Left lung (tissue), 4 donors: ENCODE measurements at regions not wholly inside any gene's neighbourhood (a gene's known extent, or its start where the extent isn't known, plus 50 kb on each side); places are given as distances from the start of the nearest gene placed in this dataset.
"Not testable (repeated sequence)": the region's sequence is repeated elsewhere in the genome, so short reads cannot be mapped to it uniquely, and the experiment has no call there.

Experiments used
- ATAC-seq: fragments of 200-7000 bp; cut with Tn5 transposase; one replicate; pipeline ENCODE4 v1.9.1; 2020; ENCODE audit warnings: moderate library complexity
- DNase-seq, 4 donors: peaks; one replicate each; pipeline ENCODE4 v3.0.0-alpha.2; 2013 to 2020
- H3K27ac ChIP-seq, 2 donors: fragments of 200-600 bp; sonication (generic) in 1 of 2; one replicate each; pipeline versions ENCODE4 v1.5.0 to v1.8.0; 2020 to 2021
- H3K27me3 ChIP-seq, 2 donors: fragments of 200-600 bp; sonication (generic) in 1 of 2; one replicate each; pipeline versions ENCODE4 v1.5.0 to v1.8.0; 2020 to 2021
- H3K36me3 ChIP-seq, 2 donors: fragments of 200-600 bp; sonication (generic) in 1 of 2; one replicate each; pipeline versions ENCODE4 v1.5.0 to v1.8.0; 2020 to 2021
- H3K4me1 ChIP-seq, 2 donors: fragments of 200-600 bp; one replicate each; pipeline ENCODE4 v1.8.0; 2021
- H3K4me3 ChIP-seq, 2 donors: fragments of 200-600 bp; sonication (generic) in 1 of 2; one replicate each; pipeline versions ENCODE4 v1.5.0 to v1.8.0; 2020 to 2021; ENCODE audit warnings: mild to moderate bottlenecking in 1 of 2
- H3K9me3 ChIP-seq, 2 donors: fragments of 200-600 bp; sonication (generic) in 1 of 2; one replicate each; pipeline versions ENCODE4 v1.5.0 to v1.8.0; 2020 to 2021
- intact Hi-C, 2 donors: fragments of 100-400 bp; cut with DNase I; formaldehyde crosslinking; loops; one replicate each; pipeline versions ENCODE4 v1.11.2 to v1.14.2; 2022
- TF ChIP-seq, protein P1 (sequence below), 2 donors: fragments of 200-600 bp; sonication (generic) in 1 of 2; IDR thresholded peaks; one replicate each; pipeline versions ENCODE4 v1.5.0 to v1.8.0; 2021; ENCODE audit warnings: antibody characterized with exemption in 2 of 2
- donor health status: DM: no; HTN: yes; CAD: no.
- donor health status: DM: no; HTN: no; CAD: no.

DNA sequence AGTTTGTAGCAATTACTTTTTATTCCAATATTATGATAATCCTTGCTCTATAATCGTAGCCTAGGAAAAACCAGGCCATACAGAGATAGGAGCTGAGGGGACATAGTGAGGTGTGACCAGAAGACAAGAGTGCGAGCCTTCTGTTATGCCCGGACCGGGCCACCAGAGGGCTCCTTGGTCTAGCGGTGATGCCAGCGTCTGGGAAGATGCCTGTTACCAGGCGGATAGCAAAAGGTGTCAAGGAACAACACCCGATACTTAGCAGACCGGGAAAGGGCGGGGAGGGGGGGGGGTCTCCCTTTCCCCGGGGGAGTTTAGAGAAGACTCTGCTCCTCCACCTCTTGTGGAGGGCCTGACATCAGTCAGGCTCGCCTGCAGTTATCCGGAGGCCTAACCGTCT is 67.1 kb upstream of the MUC20 start:
- H3K9me3 ChIP-seq, H3K27me3 ChIP-seq, H3K27ac ChIP-seq, H3K4me3 ChIP-seq, H3K36me3 ChIP-seq, intact Hi-C loops: not testable (repeated sequence)
- DNase-seq (peak in 2 of 4 donors; percentile 8 to 12), ATAC-seq (peak; percentile 20)
- TF ChIP-seq, protein P1, sequence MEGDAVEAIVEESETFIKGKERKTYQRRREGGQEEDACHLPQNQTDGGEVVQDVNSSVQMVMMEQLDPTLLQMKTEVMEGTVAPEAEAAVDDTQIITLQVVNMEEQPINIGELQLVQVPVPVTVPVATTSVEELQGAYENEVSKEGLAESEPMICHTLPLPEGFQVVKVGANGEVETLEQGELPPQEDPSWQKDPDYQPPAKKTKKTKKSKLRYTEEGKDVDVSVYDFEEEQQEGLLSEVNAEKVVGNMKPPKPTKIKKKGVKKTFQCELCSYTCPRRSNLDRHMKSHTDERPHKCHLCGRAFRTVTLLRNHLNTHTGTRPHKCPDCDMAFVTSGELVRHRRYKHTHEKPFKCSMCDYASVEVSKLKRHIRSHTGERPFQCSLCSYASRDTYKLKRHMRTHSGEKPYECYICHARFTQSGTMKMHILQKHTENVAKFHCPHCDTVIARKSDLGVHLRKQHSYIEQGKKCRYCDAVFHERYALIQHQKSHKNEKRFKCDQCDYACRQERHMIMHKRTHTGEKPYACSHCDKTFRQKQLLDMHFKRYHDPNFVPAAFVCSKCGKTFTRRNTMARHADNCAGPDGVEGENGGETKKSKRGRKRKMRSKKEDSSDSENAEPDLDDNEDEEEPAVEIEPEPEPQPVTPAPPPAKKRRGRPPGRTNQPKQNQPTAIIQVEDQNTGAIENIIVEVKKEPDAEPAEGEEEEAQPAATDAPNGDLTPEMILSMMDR (IDR thresholded peaks at IDR 0.05), result peak in 1 of 2 donors; percentile 22
- peaks cover 0 to 10% of the 10 kb centered on the region in 2 donors for H3K4me1 ChIP-seq

DNA sequence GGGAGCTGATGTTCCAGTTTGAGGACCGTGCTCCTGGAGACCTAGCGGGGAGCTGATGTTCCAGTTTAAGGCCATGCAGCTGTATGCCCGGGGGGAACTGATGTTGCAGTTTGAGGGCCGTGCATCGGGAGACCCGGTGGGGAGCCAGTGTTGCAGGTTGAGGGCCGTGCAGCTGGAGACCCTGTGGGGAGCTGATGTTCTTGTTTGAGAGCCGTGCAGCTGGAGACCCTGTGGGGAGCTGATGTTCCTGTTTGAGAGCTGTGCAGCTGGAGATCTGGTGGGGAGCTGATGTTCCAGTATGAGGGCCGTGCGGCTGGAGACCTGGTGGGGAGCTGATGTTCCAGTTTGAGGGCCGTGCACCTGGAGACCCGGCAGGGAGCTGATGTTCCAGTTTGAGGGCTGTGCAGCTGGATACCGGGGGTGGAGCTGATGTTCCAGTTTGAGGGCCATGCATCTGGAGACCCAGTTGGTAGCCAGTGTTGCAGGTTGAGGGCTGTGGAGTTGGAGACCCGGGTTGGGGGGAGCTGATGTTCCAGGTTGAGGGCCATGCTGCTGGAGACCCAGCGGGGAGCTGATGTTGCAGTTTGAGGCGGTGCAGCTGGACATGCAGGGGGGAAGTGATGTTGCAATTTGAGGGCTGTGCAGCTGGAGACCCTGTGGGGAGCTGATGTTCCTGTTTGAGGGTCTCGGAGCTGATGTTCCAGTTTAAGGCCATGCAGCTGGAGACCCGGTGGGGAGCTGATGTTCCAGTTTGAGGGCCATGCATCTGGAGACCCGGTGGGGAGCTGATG is 64.4 kb upstream of the APOD start:
- H3K4me1 ChIP-seq, H3K9me3 ChIP-seq, intact Hi-C loops, H3K27ac ChIP-seq, H3K27me3 ChIP-seq, H3K4me3 ChIP-seq, H3K36me3 ChIP-seq, ATAC-seq: not testable (repeated sequence)
- DNase-seq, result peak in 1 of 4 donors; percentile 63

DNA sequence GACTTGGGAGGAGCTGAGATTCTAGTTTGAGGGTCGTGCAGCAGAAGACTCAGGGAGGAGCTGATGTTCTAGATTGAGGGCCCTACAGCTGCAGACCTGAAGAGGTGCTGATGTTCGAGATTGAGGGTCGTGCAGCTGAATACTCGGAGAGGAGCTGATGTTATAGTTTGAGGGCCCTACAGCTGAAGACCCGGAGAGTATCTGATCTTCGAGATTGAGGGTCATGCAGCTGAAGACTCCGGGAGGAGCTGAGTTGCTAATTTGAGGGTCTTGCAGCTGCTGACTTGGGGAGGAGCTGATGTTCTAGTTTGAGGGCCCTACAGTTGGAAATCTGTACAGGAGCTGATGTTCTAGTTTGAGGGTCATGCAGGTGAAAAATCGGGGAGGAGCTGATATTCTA is 62.1 kb upstream of the APOD start:
- H3K4me3 ChIP-seq, DNase-seq, ATAC-seq, H3K27me3 ChIP-seq, H3K27ac ChIP-seq, H3K36me3 ChIP-seq, H3K4me1 ChIP-seq, intact Hi-C loops, H3K9me3 ChIP-seq: not testable (repeated sequence)

DNA sequence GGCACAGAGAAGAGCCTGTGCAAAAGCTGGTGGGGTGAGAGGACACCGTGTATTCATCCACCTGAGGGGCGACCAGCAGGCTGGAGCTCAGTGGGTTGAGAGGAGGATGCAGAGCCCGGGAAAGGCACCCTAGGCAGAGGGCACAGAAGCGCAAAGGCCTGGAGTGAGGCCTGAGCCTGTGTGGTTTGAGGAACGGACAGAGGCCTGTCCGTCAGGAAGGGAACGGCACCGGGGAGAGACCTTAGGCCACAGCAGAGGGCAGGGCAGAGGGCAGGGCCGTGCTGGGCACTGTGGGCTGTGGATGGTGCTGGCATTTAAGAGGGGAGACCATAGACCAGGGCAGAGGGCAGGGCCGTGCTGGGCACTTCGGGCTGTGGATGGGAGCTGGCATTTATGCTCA is 59.5 kb upstream of the APOD start:
- H3K27me3 ChIP-seq, H3K4me1 ChIP-seq, H3K36me3 ChIP-seq, H3K27ac ChIP-seq, H3K9me3 ChIP-seq, ATAC-seq, H3K4me3 ChIP-seq, intact Hi-C loops: not testable (repeated sequence)
- peak in 1 of 4 donors; percentile 80 for DNase-seq

DNA sequence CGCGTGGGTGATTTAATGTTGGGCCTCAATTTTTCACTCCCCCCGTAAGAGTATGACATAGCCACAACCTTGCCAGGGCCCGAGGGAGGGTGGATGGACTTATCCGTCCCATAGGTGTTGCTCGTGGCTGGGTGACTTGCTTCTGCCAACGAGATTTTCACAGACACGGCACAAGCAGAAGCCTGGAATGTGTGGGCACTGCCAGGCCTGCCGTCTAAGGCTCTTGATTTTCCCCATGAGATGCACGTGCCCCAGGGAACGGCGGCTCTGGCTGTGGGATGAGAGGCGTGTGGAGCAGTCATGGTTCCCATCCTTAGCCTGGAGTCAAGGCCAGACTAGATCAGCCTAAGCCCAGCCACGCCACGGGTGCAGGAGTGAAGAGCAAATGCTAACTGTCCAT is 58.6 kb upstream of the APOD start:
- H3K4me1 ChIP-seq, ATAC-seq, H3K9me3 ChIP-seq, H3K4me3 ChIP-seq, H3K27ac ChIP-seq, H3K27me3 ChIP-seq, intact Hi-C loops, H3K36me3 ChIP-seq: not testable (repeated sequence)
- DNase-seq, result peak in 1 of 4 donors; percentile 74

DNA sequence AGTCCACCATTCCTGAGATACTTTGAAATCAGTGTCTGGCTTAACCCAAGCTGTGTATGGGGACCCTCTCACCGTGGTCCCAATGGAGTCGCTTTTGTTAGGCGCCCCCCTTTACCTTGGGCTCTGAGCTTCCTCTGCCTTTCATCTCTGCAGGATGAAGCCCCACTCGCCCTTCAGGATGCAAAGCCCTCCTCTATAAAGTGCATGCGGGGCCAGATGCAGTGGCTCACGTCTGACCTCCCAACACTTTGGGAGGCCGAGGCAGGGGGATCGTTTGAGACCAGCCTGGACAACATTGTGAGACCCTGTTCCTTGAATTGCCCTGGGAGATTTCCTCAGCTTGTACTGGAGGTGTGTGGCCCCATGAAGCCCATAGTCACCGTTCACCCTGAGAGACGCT is 54.7 kb upstream of the APOD start:
- H3K4me1 ChIP-seq, H3K36me3 ChIP-seq, H3K27me3 ChIP-seq, intact Hi-C loops, DNase-seq, H3K9me3 ChIP-seq, ATAC-seq, H3K4me3 ChIP-seq, H3K27ac ChIP-seq: not testable (repeated sequence)

DNA sequence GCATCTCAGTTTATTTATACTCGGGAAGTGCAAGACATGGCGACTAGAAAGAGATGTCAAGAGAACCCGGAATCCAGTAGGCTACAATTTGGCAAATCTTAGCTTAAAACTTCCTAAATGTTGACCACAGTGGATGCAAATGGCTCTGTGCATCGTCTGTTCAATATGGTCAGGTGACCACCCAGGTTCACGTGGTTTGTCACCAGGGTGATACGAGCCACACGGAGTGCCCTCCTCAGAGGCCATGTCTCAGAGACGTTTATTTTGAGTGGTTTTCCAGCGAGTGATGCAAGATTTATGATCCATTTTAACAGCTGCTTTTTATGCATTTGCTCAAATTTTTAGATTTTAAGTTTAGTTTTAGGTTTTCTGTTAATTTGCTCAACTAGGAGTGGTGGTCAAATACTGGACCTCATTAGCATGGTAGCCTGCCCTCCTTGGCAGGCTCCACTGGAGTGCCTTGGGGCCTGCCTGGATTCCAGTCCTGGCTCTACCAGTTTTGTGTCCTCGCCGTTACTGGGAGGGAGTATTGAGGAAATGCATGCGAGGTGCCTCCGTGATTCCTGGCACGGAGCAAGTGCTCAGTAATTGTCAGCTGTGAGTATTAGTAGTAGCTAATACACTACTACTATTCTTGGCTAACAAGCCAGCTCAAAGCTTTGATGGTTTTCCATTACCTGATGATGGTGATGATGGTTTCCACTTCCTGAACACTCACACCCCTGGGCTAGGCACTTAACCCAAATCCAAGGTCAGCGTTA is 53.9 kb upstream of the APOD start:
- H3K9me3 ChIP-seq, H3K4me1 ChIP-seq, H3K27me3 ChIP-seq, DNase-seq, H3K36me3 ChIP-seq, H3K27ac ChIP-seq, ATAC-seq, H3K4me3 ChIP-seq, intact Hi-C loops: not testable (repeated sequence)

DNA sequence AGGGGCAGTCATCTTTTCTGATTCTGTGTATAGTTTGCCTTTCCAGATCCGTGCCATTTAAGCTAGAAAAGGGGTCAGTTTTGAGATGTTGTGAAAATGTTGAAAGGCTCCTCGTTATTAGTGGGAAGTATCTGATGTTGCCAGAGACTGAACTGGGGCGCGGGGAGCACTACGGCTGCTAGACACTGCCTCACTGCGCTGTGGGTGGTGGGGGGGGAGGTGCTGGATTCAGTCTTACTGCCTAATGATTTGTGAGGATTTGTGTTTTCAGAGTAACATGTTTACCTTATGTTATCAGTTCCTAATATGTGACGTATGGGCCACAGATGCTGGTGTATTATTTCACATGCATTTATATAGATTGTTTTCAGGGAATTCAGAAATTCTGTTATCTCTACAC is 53.3 kb upstream of the APOD start:
- intact Hi-C loops, H3K4me1 ChIP-seq, H3K27ac ChIP-seq, H3K36me3 ChIP-seq, ATAC-seq, H3K4me3 ChIP-seq, H3K9me3 ChIP-seq, H3K27me3 ChIP-seq: not testable (repeated sequence)
- peak in 1 of 4 donors; percentile 80 for DNase-seq

DNA sequence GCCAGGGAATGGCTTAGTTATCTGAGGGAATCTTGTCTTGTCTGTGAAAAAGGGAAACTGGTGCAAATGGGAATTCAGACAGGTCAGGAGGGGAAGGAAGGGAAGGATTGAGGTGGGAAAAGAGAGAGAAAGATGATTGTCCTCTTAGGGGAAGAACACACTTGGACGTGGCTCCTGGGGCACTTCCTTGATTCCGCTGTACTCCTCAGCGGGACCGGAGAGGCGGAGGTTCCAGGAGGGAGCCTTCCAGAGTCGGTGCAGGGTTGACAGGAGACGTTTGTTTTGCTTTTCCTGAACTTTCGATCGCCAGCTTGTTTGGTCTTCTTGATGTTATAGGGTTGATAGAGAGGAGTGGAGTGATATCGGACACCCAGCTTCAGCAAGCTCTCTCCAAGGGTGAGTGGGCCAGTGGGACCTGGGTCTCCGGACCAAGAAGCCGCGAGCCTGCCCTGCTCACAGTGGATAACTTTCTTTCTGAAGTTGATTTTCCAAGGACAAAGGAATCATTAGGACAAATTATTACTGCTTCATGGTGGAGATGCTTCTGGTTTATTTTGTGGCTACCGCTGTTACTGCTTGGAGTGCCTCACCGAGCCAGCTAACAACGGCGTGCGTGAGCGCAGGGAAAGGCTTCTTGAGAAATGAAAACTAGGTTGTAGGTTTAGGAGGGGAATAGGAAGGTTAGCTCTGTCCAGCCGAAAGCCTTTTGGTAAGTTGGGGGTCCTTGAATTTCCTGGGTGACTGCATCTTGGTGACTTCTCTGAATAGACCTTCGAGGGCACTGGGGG is 52.4 kb upstream of the APOD start:
- peak in 2 of 4 donors; percentile 44 to 83 for DNase-seq
- H3K9me3 ChIP-seq, H3K36me3 ChIP-seq, ATAC-seq, H3K4me1 ChIP-seq, intact Hi-C loops, H3K27me3 ChIP-seq, H3K27ac ChIP-seq: not testable (repeated sequence)
- H3K4me3 ChIP-seq, result peak overlapping the region in 1 of 2 donors; percentile 27

DNA sequence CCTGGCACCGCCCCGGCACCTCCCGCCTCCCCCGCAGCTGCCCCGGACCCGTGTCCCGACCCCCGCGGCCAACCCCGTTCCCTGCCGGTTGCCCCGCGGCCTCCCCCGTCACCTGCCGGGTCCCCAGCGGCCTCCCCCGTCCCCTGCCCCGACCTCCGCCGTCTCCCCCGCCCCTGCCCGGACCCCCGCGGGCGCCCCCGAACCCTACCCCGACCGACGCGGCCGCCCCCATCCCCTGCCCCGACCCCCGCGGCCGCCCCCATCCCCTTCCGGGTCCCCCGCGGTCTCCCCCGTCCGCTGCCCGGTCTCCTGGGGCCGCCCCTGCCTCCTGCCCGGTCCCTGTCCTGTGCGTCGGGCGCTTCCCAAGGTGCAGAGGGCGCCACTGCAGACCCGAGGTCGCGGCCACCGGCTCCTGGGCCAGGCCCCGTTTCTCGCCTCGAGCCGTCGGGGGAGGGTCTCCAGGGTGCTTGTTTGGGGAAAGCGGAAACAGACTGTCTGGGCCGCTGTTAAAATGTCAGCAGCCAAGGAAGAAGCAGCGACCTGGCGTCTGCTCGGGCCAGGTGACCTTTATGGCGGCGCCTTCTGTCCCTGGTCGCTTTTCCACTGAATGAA is 51.6 kb upstream of the APOD start:
- H3K27ac ChIP-seq, DNase-seq, H3K27me3 ChIP-seq, intact Hi-C loops, H3K4me1 ChIP-seq, ATAC-seq, H3K9me3 ChIP-seq, H3K36me3 ChIP-seq: not testable (repeated sequence)
- peak overlapping the region in 1 of 2 donors; percentile 27 for H3K4me3 ChIP-seq

DNA sequence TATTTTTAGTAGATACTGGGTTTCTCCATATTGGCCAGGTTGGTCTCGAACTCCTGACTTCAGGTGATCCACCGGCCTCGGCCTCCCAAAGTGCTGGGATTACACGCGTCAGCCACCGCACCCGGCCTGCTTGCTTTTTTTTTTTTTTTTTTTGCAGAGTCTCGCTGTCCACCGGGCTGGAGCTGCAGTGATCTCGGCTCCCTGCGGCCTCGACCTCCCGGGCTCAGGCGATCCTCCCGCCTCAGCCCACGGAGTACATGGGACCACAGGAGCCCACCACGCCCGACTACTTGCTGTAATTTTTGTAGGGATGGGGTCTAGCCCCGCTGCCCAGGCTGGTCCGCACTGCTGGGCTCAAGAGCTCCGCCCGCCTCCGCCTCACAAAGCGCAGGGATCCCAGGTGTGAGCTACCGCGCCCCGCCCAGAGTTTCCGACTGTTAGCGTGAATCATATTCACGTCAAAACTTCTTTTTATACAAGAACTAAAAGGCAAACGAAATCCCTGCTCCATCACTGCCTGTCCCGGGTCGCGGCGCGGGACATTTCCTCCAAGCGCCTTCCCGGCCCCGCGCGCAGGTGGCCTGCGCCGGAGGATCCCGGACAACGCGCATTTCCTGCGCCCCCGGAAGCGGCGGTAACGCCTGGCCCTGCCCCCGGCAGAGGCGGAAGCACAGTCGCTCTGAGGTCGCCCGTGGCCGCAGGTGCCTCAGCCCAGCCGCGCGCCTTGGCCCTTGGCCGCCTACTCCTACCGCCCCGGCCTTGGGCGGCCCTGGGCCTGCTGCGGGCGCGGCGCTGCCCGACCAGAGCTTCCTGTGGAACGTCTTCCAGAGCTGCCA is 50.9 kb upstream of the APOD start:
- H3K9me3 ChIP-seq, H3K4me1 ChIP-seq, H3K27me3 ChIP-seq, H3K36me3 ChIP-seq, intact Hi-C loops, DNase-seq: not testable (repeated sequence)
- Histone ChIP-seq H3K4me3 (peak overlapping the region; percentile 40 to 50), H3K27ac (peak overlapping the region in 1 of 2 donors; percentile 63)
- peak; percentile 99 for ATAC-seq
